SK-N-SH (cell line): ENCODE measurements at regions not wholly inside any gene's neighbourhood (a gene's known extent, or its start where the extent isn't known, plus 50 kb on each side); places are given as distances from the start of the nearest gene placed in this dataset.

Source experiments
- EP300 ChIP-seq, 2 experiments: IDR thresholded peaks; 2 replicates each; pipeline versions ENCODE4 v1.4.0 to v1.6.1; 2012; ENCODE audit warnings: borderline replicate concordance in 1 of 2, low read depth in 1 of 2, low read length in 1 of 2
- GABPA ChIP-seq: IDR thresholded peaks from 2 replicates; pipeline ENCODE4 v1.4.0; 2012; ENCODE audit warnings: low read depth, mild to moderate bottlenecking
- GATA2 ChIP-seq: sonication (generic); formaldehyde crosslinking; IDR thresholded peaks from 2 replicates; pipeline ENCODE4 v1.5.0; 2020; ENCODE audit warnings: mild to moderate bottlenecking, missing genetic modification reagents
- NFIC ChIP-seq: IDR thresholded peaks from 2 replicates; pipeline ENCODE4 v1.4.0; 2012; ENCODE audit warnings: borderline replicate concordance
- POLR2AphosphoS5 ChIP-seq: IDR thresholded peaks from 2 replicates; pipeline ENCODE4 v1.6.1; 2012; ENCODE audit warnings: low read depth, low read length
- RAD21 ChIP-seq: IDR thresholded peaks from 2 replicates; pipeline ENCODE4 v1.6.1; 2012; ENCODE audit warnings: mild to moderate bottlenecking, low read length
- SMC3 ChIP-seq: IDR thresholded peaks from 2 replicates; pipeline ENCODE4 v1.6.1; 2012; ENCODE audit warnings: low read depth, low read length, improper control_type of control experiment
- TF ChIP-seq, protein P1 (sequence below): fragments of 200-600 bp; sonication (generic); IDR thresholded peaks from 2 replicates; pipeline ENCODE4 v1.6.1; 2017; ENCODE audit warnings: antibody characterized with exemption, mild to moderate bottlenecking, moderate library complexity
- TF ChIP-seq, protein P2 (sequence below): IDR thresholded peaks from 2 replicates; pipeline ENCODE4 v1.6.1; 2012; ENCODE audit warnings: mild to moderate bottlenecking, low read depth, low read length, moderate library complexity
- TF ChIP-seq, protein P3 (sequence below): IDR thresholded peaks from 2 replicates; pipeline ENCODE4; 2012
- TF ChIP-seq, protein P4 (sequence below): fragments of 150-350 bp; IDR thresholded peaks from 2 replicates; pipeline ENCODE4 v1.6.1; 2017; ENCODE audit warnings: antibody characterized with exemption, low read length, low read depth, borderline replicate concordance

DNA sequence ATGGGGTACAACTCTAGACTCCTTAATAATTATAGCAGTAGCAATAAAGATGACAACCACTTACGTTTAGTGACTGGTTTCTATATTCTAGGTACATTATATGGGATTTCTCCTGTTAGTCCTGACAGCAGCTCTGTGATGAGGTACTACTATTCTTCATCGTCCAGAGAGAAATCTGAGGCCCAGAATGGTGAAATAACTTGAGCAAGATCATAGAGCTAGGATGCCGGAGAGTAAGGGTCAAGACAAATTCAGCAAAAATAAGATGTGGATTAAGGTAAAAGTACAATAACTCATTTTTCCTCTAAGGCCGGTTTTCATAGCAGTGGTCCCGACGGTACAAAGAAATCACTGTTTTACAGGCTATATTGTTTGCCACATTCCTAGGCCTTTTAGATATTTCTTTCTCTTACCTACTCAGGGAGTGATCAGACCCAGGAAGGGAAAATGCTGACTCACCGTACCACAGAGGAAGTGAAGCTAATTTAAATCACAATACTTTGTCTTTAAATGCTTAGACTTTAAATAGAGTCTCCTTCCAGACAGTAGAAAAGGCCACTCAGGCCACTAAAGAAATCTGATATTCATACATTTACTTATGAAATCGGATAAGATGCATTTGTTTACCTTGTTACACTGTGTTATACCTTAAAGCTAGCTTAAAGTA lies 2023.0 kb upstream of the AGA start:
- no peak for TF ChIP-seq EP300 (IDR thresholded peaks at IDR 0.05; ENCODE audit: borderline replicate concordance in 1 of 2, low read depth in 1 of 2, low read length in 1 of 2)
- TF ChIP-seq, protein P1, sequence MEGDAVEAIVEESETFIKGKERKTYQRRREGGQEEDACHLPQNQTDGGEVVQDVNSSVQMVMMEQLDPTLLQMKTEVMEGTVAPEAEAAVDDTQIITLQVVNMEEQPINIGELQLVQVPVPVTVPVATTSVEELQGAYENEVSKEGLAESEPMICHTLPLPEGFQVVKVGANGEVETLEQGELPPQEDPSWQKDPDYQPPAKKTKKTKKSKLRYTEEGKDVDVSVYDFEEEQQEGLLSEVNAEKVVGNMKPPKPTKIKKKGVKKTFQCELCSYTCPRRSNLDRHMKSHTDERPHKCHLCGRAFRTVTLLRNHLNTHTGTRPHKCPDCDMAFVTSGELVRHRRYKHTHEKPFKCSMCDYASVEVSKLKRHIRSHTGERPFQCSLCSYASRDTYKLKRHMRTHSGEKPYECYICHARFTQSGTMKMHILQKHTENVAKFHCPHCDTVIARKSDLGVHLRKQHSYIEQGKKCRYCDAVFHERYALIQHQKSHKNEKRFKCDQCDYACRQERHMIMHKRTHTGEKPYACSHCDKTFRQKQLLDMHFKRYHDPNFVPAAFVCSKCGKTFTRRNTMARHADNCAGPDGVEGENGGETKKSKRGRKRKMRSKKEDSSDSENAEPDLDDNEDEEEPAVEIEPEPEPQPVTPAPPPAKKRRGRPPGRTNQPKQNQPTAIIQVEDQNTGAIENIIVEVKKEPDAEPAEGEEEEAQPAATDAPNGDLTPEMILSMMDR = no peak
- TF ChIP-seq SMC3 = no peak
- TF ChIP-seq, protein P2, sequence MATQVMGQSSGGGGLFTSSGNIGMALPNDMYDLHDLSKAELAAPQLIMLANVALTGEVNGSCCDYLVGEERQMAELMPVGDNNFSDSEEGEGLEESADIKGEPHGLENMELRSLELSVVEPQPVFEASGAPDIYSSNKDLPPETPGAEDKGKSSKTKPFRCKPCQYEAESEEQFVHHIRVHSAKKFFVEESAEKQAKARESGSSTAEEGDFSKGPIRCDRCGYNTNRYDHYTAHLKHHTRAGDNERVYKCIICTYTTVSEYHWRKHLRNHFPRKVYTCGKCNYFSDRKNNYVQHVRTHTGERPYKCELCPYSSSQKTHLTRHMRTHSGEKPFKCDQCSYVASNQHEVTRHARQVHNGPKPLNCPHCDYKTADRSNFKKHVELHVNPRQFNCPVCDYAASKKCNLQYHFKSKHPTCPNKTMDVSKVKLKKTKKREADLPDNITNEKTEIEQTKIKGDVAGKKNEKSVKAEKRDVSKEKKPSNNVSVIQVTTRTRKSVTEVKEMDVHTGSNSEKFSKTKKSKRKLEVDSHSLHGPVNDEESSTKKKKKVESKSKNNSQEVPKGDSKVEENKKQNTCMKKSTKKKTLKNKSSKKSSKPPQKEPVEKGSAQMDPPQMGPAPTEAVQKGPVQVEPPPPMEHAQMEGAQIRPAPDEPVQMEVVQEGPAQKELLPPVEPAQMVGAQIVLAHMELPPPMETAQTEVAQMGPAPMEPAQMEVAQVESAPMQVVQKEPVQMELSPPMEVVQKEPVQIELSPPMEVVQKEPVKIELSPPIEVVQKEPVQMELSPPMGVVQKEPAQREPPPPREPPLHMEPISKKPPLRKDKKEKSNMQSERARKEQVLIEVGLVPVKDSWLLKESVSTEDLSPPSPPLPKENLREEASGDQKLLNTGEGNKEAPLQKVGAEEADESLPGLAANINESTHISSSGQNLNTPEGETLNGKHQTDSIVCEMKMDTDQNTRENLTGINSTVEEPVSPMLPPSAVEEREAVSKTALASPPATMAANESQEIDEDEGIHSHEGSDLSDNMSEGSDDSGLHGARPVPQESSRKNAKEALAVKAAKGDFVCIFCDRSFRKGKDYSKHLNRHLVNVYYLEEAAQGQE = no peak
- TF ChIP-seq GABPA = no peak
- TF ChIP-seq POLR2AphosphoS5 = no peak
- no peak for TF ChIP-seq GATA2 (CRISPR knock-in tag)
- no peak for TF ChIP-seq NFIC
- no peak for TF ChIP-seq RAD21
- TF ChIP-seq, protein P3, sequence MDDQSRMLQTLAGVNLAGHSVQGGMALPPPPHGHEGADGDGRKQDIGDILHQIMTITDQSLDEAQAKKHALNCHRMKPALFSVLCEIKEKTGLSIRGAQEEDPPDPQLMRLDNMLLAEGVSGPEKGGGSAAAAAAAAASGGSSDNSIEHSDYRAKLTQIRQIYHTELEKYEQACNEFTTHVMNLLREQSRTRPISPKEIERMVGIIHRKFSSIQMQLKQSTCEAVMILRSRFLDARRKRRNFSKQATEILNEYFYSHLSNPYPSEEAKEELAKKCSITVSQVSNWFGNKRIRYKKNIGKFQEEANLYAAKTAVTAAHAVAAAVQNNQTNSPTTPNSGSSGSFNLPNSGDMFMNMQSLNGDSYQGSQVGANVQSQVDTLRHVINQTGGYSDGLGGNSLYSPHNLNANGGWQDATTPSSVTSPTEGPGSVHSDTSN = no peak
- TF ChIP-seq, protein P4, sequence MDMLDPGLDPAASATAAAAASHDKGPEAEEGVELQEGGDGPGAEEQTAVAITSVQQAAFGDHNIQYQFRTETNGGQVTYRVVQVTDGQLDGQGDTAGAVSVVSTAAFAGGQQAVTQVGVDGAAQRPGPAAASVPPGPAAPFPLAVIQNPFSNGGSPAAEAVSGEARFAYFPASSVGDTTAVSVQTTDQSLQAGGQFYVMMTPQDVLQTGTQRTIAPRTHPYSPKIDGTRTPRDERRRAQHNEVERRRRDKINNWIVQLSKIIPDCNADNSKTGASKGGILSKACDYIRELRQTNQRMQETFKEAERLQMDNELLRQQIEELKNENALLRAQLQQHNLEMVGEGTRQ = no peak
